Trophoblast cell (in vitro differentiated cells and primary cell): ENCODE measurements at regions not wholly inside any gene's neighbourhood (a gene's known extent, or its start where the extent isn't known, plus 50 kb on each side); places are given as distances from the start of the nearest gene placed in this dataset.

Source experiments
- DNase-seq, 2 donors: peaks; one replicate each; pipeline ENCODE4 v3.0.0-alpha.2; 2016
- H2AFZ ChIP-seq: 2 replicates; pipeline ENCODE4 v1.6.1; 2013; ENCODE audit warnings: low read length, moderate library complexity, mild to moderate bottlenecking; ENCODE audit not compliant: insufficient read depth, poor library complexity
- H2AK5ac ChIP-seq: 2 replicates; pipeline ENCODE4 v1.6.1; 2013; ENCODE audit warnings: mild to moderate bottlenecking, low read length
- H2BK120ac ChIP-seq: 2 replicates; pipeline ENCODE4 v1.6.1; 2013; ENCODE audit warnings: low read length, mild to moderate bottlenecking, moderate library complexity; ENCODE audit not compliant: insufficient read depth, poor library complexity
- H2BK12ac ChIP-seq: 2 replicates; pipeline ENCODE4 v1.6.1; 2013; ENCODE audit warnings: mild to moderate bottlenecking, low read length, moderate library complexity
- H2BK5ac ChIP-seq: 2 replicates; pipeline ENCODE4 v1.6.1; 2013; ENCODE audit warnings: low read length, low read depth, moderate library complexity, mild to moderate bottlenecking; ENCODE audit not compliant: poor library complexity
- H3K14ac ChIP-seq: 2 replicates; pipeline ENCODE4 v1.6.1; 2013; ENCODE audit warnings: mild to moderate bottlenecking, low read length
- H3K18ac ChIP-seq: 2 replicates; pipeline ENCODE4 v1.6.1; 2013; ENCODE audit warnings: mild to moderate bottlenecking, low read length
- H3K23ac ChIP-seq: 2 replicates; pipeline ENCODE4 v1.6.1; 2013; ENCODE audit warnings: low read length
- H3K27ac ChIP-seq: 2 replicates; pipeline ENCODE4 v1.5.1; 2013; ENCODE audit warnings: low read depth, mild to moderate bottlenecking, inconsistent platforms, low read length, moderate library complexity
- H3K27me3 ChIP-seq: 2 replicates; pipeline ENCODE4 v1.6.1; 2013; ENCODE audit warnings: inconsistent platforms, mild to moderate bottlenecking, low read length, moderate library complexity; ENCODE audit not compliant: insufficient read depth
- H3K36me3 ChIP-seq, 2 experiments: 1 replicate in 1 of 2; 2 replicates in 1 of 2; pipeline ENCODE4 v1.6.1; 2013; ENCODE audit warnings: low read length in 2 of 2, mild to moderate bottlenecking in 2 of 2, moderate library complexity in 1 of 2; ENCODE audit not compliant: insufficient read depth in 2 of 2, control insufficient read depth in 1 of 2
- H3K4ac ChIP-seq: 2 replicates; pipeline ENCODE4 v1.6.1; 2013; ENCODE audit warnings: low read depth, mild to moderate bottlenecking, low read length, moderate library complexity
- H3K4me1 ChIP-seq, 2 experiments: 1 replicate in 1 of 2; 2 replicates in 1 of 2; pipeline ENCODE4 v1.6.1; 2013; ENCODE audit warnings: low read length in 2 of 2, mild to moderate bottlenecking in 2 of 2, moderate library complexity in 1 of 2; ENCODE audit not compliant: insufficient read depth in 2 of 2, control insufficient read depth in 1 of 2
- H3K4me2 ChIP-seq: 2 replicates; pipeline ENCODE4 v1.6.1; 2013; ENCODE audit warnings: inconsistent platforms, mild to moderate bottlenecking, low read length, moderate library complexity
- H3K4me3 ChIP-seq: 2 replicates; pipeline ENCODE4 v1.5.1; 2013; ENCODE audit warnings: mild to moderate bottlenecking, low read depth, low read length, inconsistent platforms
- H3K79me1 ChIP-seq: one replicate; pipeline ENCODE4 v1.6.1; 2013; ENCODE audit warnings: low read length
- H3K79me2 ChIP-seq: 2 replicates; pipeline ENCODE4 v1.6.1; 2013; ENCODE audit warnings: low read length, mild to moderate bottlenecking; ENCODE audit not compliant: control insufficient read depth, insufficient read depth, poor library complexity
- H3K9ac ChIP-seq: 2 replicates; pipeline ENCODE4 v1.6.1; 2013; ENCODE audit warnings: mild to moderate bottlenecking, low read length
- H3K9me3 ChIP-seq: 2 replicates; pipeline ENCODE4 v1.6.1; 2013; ENCODE audit warnings: low read depth, mild to moderate bottlenecking, control low read depth, inconsistent platforms, low read length; ENCODE audit not compliant: insufficient read depth
- H4K12ac ChIP-seq: 2 replicates; pipeline ENCODE4 v1.6.1; 2013; ENCODE audit warnings: low read depth, mild to moderate bottlenecking, low read length, moderate library complexity
- H4K8ac ChIP-seq: 2 replicates; pipeline ENCODE4 v1.6.1; 2013; ENCODE audit warnings: low read depth, mild to moderate bottlenecking, low read length, moderate library complexity
- H4K91ac ChIP-seq: one replicate; pipeline ENCODE4 v1.6.1; 2013; ENCODE audit warnings: low read depth, mild to moderate bottlenecking, low read length, moderate library complexity
- WGBS: extraction: QIAGEN DNeasy Blood & Tissue Kit; methylation state at CpG from one replicate; pipeline ENCODE4 v1.1.7; 2013; ENCODE audit warnings: missing lambda C conversion rate; ENCODE audit not compliant: insufficient read length, insufficient coverage; ENCODE audit errors: extremely low coverage; 5-methylcytosine and 5-hydroxymethylcytosine counted together

DNA sequence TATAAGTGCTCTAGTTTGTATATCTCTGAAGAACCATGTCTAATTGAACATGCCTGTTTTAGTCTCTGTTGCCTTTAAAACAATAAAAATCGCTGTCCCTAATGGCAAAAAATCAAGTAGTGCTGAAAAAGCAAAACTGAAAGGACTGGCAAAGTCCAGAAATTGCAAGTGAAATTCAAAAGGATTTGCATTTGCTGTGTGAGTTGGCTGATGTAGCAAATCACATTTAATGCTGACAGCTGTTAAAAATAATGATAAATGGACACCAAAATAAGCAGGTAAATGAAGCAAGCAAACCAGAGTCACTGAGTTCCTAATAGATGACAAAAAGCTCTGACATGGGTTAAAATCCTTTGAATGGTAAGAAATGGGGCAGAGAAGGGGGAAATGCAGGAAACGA lies 874.1 kb downstream of the GRM8 start:
- H3K18ac ChIP-seq, result no peak overlapping the region
- H4K91ac ChIP-seq, result no peak overlapping the region
- H3K27me3 ChIP-seq, result no peaks in the 10 kb centered on the region
- WGBS, result no CpG with 5 or more reads among the region's 2 CpGs
- no peak overlapping the region for H2AFZ ChIP-seq
- H2BK5ac ChIP-seq, result no peak overlapping the region
- no peaks in the 10 kb centered on the region for H3K36me3 ChIP-seq
- no peaks in the 10 kb centered on the region for H3K79me1 ChIP-seq
- H3K27ac ChIP-seq, result no peak overlapping the region
- no peak overlapping the region for H3K23ac ChIP-seq
- no peak overlapping the region for H2BK120ac ChIP-seq
- no peak overlapping the region for H2BK12ac ChIP-seq
- H3K14ac ChIP-seq, result no peak overlapping the region
- no peak overlapping the region for H3K4ac ChIP-seq
- no peak overlapping the region for H2AK5ac ChIP-seq
- no peak overlapping the region for H4K12ac ChIP-seq
- no peaks in the 10 kb centered on the region for H3K79me2 ChIP-seq
- no peak overlapping the region for H4K8ac ChIP-seq
- H3K9ac ChIP-seq, result no peak overlapping the region
- DNase-seq, result no peak
- H3K9me3 ChIP-seq, result no peaks in the 10 kb centered on the region
- H3K4me2 ChIP-seq, result no peak overlapping the region
- no peak overlapping the region for H3K4me3 ChIP-seq
- H3K4me1 ChIP-seq, result no peaks in the 10 kb centered on the region

- no CpG with 5 or more reads among the region's 1 CpG for WGBS
- Histone ChIP-seq H3K9ac (no peak overlapping the region), H4K91ac (no peak overlapping the region)
Observed at GRCh38 chr7:126370038-126370668, 882.6 kb downstream of the GRM8 start.

GRCh38 chr7:126362746-126363145 lies 890.0 kb downstream of the GRM8 start:
- WGBS, result no CpG with 5 or more reads among the region's 1 CpG
- no peak overlapping the region for H4K12ac ChIP-seq

More at GRCh38 chr7:126370038-126370668, 882.6 kb downstream of the GRM8 start:
- DNase-seq, result no peak
- Histone ChIP-seq H3K79me1 (no peaks in the 10 kb centered on the region), H2BK120ac (no peak overlapping the region), H2AFZ (no peak overlapping the region), H4K8ac (no peak overlapping the region), H3K36me3 (no peaks in the 10 kb centered on the region), H3K4me3 (no peak overlapping the region), H2AK5ac (no peak overlapping the region), H3K18ac (no peak overlapping the region), H3K23ac (no peak overlapping the region), H2BK5ac (no peak overlapping the region), H4K12ac (no peak overlapping the region), H3K4ac (no peak overlapping the region), H3K27ac (no peak overlapping the region), H2BK12ac (no peak overlapping the region), H3K9me3 (no peaks in the 10 kb centered on the region), H3K4me1 (no peaks in the 10 kb centered on the region), H3K27me3 (no peaks in the 10 kb centered on the region), H3K79me2 (no peaks in the 10 kb centered on the region), H3K14ac (no peak overlapping the region), H3K4me2 (no peak overlapping the region)

DNA sequence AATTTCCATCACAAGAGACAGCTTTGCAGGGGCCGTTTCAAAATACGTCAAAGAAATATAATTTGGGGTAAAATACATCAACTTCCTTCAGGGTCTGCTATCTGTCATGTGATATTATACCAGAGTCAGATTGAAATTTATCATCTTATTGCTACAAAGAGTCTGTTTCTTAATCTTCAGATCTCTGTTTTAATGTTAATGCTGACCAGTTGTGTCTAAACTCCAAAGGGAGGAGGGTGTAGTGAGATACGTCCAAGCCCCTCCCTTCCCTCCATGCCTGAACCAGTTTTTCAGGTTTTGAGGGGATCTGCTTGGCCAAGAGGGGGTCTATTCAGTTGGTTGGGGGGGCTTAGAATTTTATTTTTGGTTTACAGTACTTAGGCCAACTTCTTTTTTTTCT lies 891.6 kb downstream of the GRM8 start:
- no peak overlapping the region for H3K14ac ChIP-seq
- H3K4ac ChIP-seq, result no peak overlapping the region
- H2AK5ac ChIP-seq, result no peak overlapping the region
- H3K79me1 ChIP-seq, result no peaks in the 10 kb centered on the region
- H4K8ac ChIP-seq, result no peak overlapping the region
- no peak overlapping the region for H3K27ac ChIP-seq
- no CpG with 5 or more reads among the region's 3 CpGs for WGBS
- no peak overlapping the region for H3K4me3 ChIP-seq
- no peak overlapping the region for H2BK5ac ChIP-seq
- H3K23ac ChIP-seq, result no peak overlapping the region
- no peak overlapping the region for H2AFZ ChIP-seq
- no peak for DNase-seq
- no peak overlapping the region for H2BK12ac ChIP-seq
- no peak overlapping the region for H3K4me2 ChIP-seq
- no peak overlapping the region for H4K91ac ChIP-seq
- no peaks in the 10 kb centered on the region for H3K9me3 ChIP-seq
- H3K27me3 ChIP-seq, result no peaks in the 10 kb centered on the region
- H3K18ac ChIP-seq, result no peak overlapping the region
- H4K12ac ChIP-seq, result no peak overlapping the region
- H3K9ac ChIP-seq, result no peak overlapping the region
- no peaks in the 10 kb centered on the region for H3K4me1 ChIP-seq
- H3K79me2 ChIP-seq, result no peaks in the 10 kb centered on the region
- no peaks in the 10 kb centered on the region for H3K36me3 ChIP-seq
- H2BK120ac ChIP-seq, result no peak overlapping the region

More at GRCh38 chr7:126362746-126363145, 890.0 kb downstream of the GRM8 start:
- no peak overlapping the region for H3K9ac ChIP-seq
- H2BK120ac ChIP-seq, result no peak overlapping the region
- H2AFZ ChIP-seq, result no peak overlapping the region
- no peak overlapping the region for H3K27ac ChIP-seq
- no peaks in the 10 kb centered on the region for H3K4me1 ChIP-seq
- no peak overlapping the region for H3K23ac ChIP-seq
- no peaks in the 10 kb centered on the region for H3K79me2 ChIP-seq
- no peak overlapping the region for H3K18ac ChIP-seq
- H3K4ac ChIP-seq, result no peak overlapping the region
- H3K4me2 ChIP-seq, result no peak overlapping the region
- no peak overlapping the region for H3K4me3 ChIP-seq
- no peak overlapping the region for H4K8ac ChIP-seq
- no peak overlapping the region for H4K91ac ChIP-seq
- no peaks in the 10 kb centered on the region for H3K36me3 ChIP-seq
- H3K79me1 ChIP-seq, result no peaks in the 10 kb centered on the region
- no peaks in the 10 kb centered on the region for H3K27me3 ChIP-seq
- H2BK5ac ChIP-seq, result no peak overlapping the region
- no peak for DNase-seq
- no peak overlapping the region for H3K14ac ChIP-seq
- H2AK5ac ChIP-seq, result no peak overlapping the region
- H3K9me3 ChIP-seq, result no peaks in the 10 kb centered on the region
- H2BK12ac ChIP-seq, result no peak overlapping the region
